ENCODE measurements at regions not wholly inside any gene's neighbourhood (a gene's known extent, or its start where the extent isn't known, plus 50 kb on each side); places are given as distances from the start of the nearest gene placed in this dataset.
"Not testable (repeated sequence)": the region's sequence is repeated elsewhere in the genome, so short reads cannot be mapped to it uniquely, and the experiment has no call there.

DNA sequence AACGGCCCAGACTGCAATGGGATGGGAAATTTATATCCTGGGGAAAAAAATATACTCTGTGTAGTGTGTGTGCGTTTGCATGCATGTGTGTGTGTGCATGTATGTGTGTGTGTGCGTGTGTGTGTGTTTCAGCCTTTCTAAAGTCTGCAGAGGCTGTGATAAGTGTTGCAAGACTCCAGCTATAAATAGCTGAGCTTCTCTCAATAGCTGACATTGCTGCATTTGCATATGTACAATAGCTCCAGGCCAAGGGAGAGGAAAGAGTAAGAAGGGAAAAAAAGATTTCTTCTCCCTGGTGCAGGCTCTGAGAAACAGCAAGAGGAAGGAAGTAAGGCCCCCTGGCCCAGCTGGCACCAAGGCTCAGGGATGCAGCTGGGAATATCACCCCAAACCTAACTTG is 483.0 kb downstream of the MN1 start:
- Mint-ChIP-seq H3K4me3 (no peak overlapping the region), H3K9me3 (ENCODE audit: insufficient read depth) (peaks cover 9% of the 10 kb centered on the region), H3K27ac (no peak overlapping the region), H3K27me3 (peaks cover 37% of the 10 kb centered on the region), H3K4me1 (no peaks in the 10 kb centered on the region)
- H3K4me1 ChIP-seq (ENCODE audit: control insufficient read depth in 2 of 2, insufficient read depth in 2 of 2, low read length in 2 of 2), result no peaks in the 10 kb centered on the region
- no peak overlapping the region for H3K9ac ChIP-seq (ENCODE audit: low read length)
- H3K79me2 ChIP-seq (ENCODE audit: control insufficient read depth, insufficient read depth, low read length), result no peaks in the 10 kb centered on the region
- no peak overlapping the region for H3K4me2 ChIP-seq (replicated peaks; ENCODE audit: low read depth, low read length, poor library complexity, severe bottlenecking)
- H3K36me3 ChIP-seq (replicated peaks in 1 of 2; ENCODE audit: control extremely low read depth in 1 of 2, control insufficient read depth in 1 of 2, extremely low read depth in 1 of 2, insufficient read depth in 2 of 2, low read length in 1 of 2), result no peaks in the 10 kb centered on the region
- ChIA-PET POLR2A (no interaction called here), CTCF (no interaction called here)
- no peak overlapping the region for H3K4me3 ChIP-seq (ENCODE audit: control extremely low read depth in 1 of 5, extremely low read depth in 1 of 5, insufficient read depth in 1 of 5, low read depth in 2 of 5, low read length in 4 of 5)
- no peak overlapping the region for H2AFZ ChIP-seq (ENCODE audit: insufficient read depth, low read depth, low read length, poor library complexity, severe bottlenecking)
- intact Hi-C loops (cut with micrococcal nuclease), result no loop called here
- peaks cover 0 to 9% (median 4%) of the 10 kb centered on the region in 3 donors for H3K9me3 ChIP-seq (ENCODE audit: control extremely low read depth in 1 of 3, control insufficient read depth in 2 of 3, insufficient read depth in 1 of 3, low read length in 2 of 3)
- H3K27me3 ChIP-seq (replicated peaks in 1 of 4; ENCODE audit: control extremely low read depth in 1 of 4, control insufficient read depth in 3 of 4, insufficient read depth in 4 of 4, low read length in 3 of 4), result no peaks in the 10 kb centered on the region
- H3K27ac ChIP-seq (ENCODE audit: low read length in 2 of 2), result no peak overlapping the region
- no peaks in the 10 kb centered on the region for H4K20me1 ChIP-seq (ENCODE audit: control insufficient read depth, insufficient read depth, low read length, poor library complexity, severe bottlenecking)
- TF ChIP-seq, protein P1, sequence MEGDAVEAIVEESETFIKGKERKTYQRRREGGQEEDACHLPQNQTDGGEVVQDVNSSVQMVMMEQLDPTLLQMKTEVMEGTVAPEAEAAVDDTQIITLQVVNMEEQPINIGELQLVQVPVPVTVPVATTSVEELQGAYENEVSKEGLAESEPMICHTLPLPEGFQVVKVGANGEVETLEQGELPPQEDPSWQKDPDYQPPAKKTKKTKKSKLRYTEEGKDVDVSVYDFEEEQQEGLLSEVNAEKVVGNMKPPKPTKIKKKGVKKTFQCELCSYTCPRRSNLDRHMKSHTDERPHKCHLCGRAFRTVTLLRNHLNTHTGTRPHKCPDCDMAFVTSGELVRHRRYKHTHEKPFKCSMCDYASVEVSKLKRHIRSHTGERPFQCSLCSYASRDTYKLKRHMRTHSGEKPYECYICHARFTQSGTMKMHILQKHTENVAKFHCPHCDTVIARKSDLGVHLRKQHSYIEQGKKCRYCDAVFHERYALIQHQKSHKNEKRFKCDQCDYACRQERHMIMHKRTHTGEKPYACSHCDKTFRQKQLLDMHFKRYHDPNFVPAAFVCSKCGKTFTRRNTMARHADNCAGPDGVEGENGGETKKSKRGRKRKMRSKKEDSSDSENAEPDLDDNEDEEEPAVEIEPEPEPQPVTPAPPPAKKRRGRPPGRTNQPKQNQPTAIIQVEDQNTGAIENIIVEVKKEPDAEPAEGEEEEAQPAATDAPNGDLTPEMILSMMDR (IDR thresholded peaks at IDR 0.05), result no peak
- TF ChIP-seq EZH2 (IDR thresholded peaks at IDR 0.05; ENCODE audit: borderline replicate concordance, insufficient read depth, low read depth, low read length, poor library complexity, severe bottlenecking), result no peak
- 14% methylated on average over 2 of the region's 3 CpGs for WGBS (ENCODE audit: insufficient coverage)
- DNase-seq (no peak), ATAC-seq (ENCODE audit: low read depth) (no peak)

DNA sequence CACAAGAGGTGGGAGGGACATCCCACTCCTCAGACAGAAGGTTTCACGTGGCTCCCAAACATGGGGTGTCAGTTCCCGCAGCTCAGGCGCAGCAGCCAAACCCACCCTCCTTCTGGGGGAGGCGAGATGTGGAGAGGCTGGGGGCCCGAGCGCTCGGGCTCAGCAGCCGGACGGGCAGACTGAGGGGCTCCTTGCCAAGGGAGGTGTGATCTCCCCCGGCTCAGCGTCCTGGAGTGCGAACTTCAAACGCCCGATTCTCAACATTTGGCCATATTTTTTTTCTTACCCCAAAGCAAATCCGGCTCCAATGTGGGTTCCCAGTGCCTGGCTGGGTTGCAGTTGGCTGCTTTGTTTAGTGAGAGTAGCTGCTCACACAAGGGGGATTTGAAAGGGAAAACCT is 477.9 kb downstream of the MN1 start:
- Histone ChIP-seq H4K20me1 (ENCODE audit: control insufficient read depth, insufficient read depth, low read length, poor library complexity, severe bottlenecking) (no peaks in the 10 kb centered on the region), H3K4me2 (replicated peaks; ENCODE audit: low read depth, low read length, poor library complexity, severe bottlenecking) (no peak overlapping the region), H3K79me2 (ENCODE audit: control insufficient read depth, insufficient read depth, low read length) (no peaks in the 10 kb centered on the region), H3K9me3 (ENCODE audit: control extremely low read depth in 1 of 3, control insufficient read depth in 2 of 3, insufficient read depth in 1 of 3, low read length in 2 of 3) (peaks cover 0 to 9% (median 4%) of the 10 kb centered on the region in 3 donors), H3K4me1 (ENCODE audit: control insufficient read depth in 2 of 2, insufficient read depth in 2 of 2, low read length in 2 of 2) (no peaks in the 10 kb centered on the region), H2AFZ (ENCODE audit: insufficient read depth, low read depth, low read length, poor library complexity, severe bottlenecking) (no peak overlapping the region), H3K4me3 (ENCODE audit: control extremely low read depth in 1 of 5, extremely low read depth in 1 of 5, insufficient read depth in 1 of 5, low read depth in 2 of 5, low read length in 4 of 5) (no peak overlapping the region), H3K36me3 (replicated peaks in 1 of 2; ENCODE audit: control extremely low read depth in 1 of 2, control insufficient read depth in 1 of 2, extremely low read depth in 1 of 2, insufficient read depth in 2 of 2, low read length in 1 of 2) (no peaks in the 10 kb centered on the region), H3K27ac (ENCODE audit: low read length in 2 of 2) (no peak overlapping the region), H3K9ac (ENCODE audit: low read length) (no peak overlapping the region), H3K27me3 (replicated peaks in 1 of 4; ENCODE audit: control extremely low read depth in 1 of 4, control insufficient read depth in 3 of 4, insufficient read depth in 4 of 4, low read length in 3 of 4) (no peaks in the 10 kb centered on the region)
- ATAC-seq (ENCODE audit: low read depth) (no peak), DNase-seq (no peak)
- Mint-ChIP-seq H3K4me1 (no peaks in the 10 kb centered on the region), H3K27ac (no peak overlapping the region), H3K27me3 (peaks cover 38% of the 10 kb centered on the region), H3K4me3 (no peak overlapping the region), H3K9me3 (ENCODE audit: insufficient read depth) (peaks cover 9% of the 10 kb centered on the region)
- WGBS (ENCODE audit: insufficient coverage), result 47% methylated on average over 11 of the region's 15 CpGs
- TF ChIP-seq, protein P1 (IDR thresholded peaks at IDR 0.05), result no peak
- no peak for TF ChIP-seq EZH2 (IDR thresholded peaks at IDR 0.05; ENCODE audit: borderline replicate concordance, insufficient read depth, low read depth, low read length, poor library complexity, severe bottlenecking)
- ChIA-PET POLR2A (no interaction called here), CTCF (no interaction called here)
- intact Hi-C loops (cut with micrococcal nuclease), result no loop called here

DNA sequence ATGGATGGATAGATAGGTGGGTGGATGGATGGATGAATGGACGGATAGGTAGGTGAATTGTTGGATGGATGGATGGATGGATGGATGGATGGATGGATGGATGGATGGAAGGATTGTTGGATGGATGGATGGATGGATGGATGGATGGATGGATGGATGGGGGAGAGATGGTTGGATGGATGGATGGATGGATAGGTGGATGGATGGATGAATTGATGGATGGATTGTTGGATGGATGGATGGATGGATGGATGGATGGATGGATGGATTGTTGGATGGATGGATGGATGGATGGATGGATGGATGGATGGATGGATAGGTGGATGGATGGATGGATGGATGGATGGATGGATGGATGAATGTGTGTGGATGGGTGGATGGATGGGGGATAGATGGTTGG is 476.6 kb downstream of the MN1 start:
- H3K4me1 ChIP-seq (ENCODE audit: control insufficient read depth in 2 of 2, insufficient read depth in 2 of 2, low read length in 2 of 2); H3K27me3 ChIP-seq (replicated peaks in 1 of 4; ENCODE audit: control extremely low read depth in 1 of 4, control insufficient read depth in 3 of 4, insufficient read depth in 4 of 4, low read length in 3 of 4); H3K4me2 ChIP-seq (replicated peaks; ENCODE audit: low read depth, low read length, poor library complexity, severe bottlenecking); DNase-seq; H3K9me3 ChIP-seq (ENCODE audit: control extremely low read depth in 1 of 3, control insufficient read depth in 2 of 3, insufficient read depth in 1 of 3, low read length in 2 of 3); H3K4me3 ChIP-seq (ENCODE audit: control extremely low read depth in 1 of 5, extremely low read depth in 1 of 5, insufficient read depth in 1 of 5, low read depth in 2 of 5, low read length in 4 of 5); H3K79me2 ChIP-seq (ENCODE audit: control insufficient read depth, insufficient read depth, low read length); POLR2A ChIA-PET; H3K9me3 Mint-ChIP-seq (ENCODE audit: insufficient read depth); H3K4me3 Mint-ChIP-seq; H3K9ac ChIP-seq (ENCODE audit: low read length); H4K20me1 ChIP-seq (ENCODE audit: control insufficient read depth, insufficient read depth, low read length, poor library complexity, severe bottlenecking); ATAC-seq (ENCODE audit: low read depth); intact Hi-C loops (cut with micrococcal nuclease); H3K27ac Mint-ChIP-seq; H3K27ac ChIP-seq (ENCODE audit: low read length in 2 of 2); H2AFZ ChIP-seq (ENCODE audit: insufficient read depth, low read depth, low read length, poor library complexity, severe bottlenecking); H3K36me3 ChIP-seq (replicated peaks in 1 of 2; ENCODE audit: control extremely low read depth in 1 of 2, control insufficient read depth in 1 of 2, extremely low read depth in 1 of 2, insufficient read depth in 2 of 2, low read length in 1 of 2); H3K4me1 Mint-ChIP-seq; CTCF ChIA-PET: not testable (repeated sequence)
- peaks cover 41% of the 10 kb centered on the region for H3K27me3 Mint-ChIP-seq
- 100% methylated on average over 1 of the region's 1 CpG for WGBS (ENCODE audit: insufficient coverage)
